CD4-positive, alpha-beta T cell (primary cell): ENCODE measurements at regions not wholly inside any gene's neighbourhood (a gene's known extent, or its start where the extent isn't known, plus 50 kb on each side); places are given as distances from the start of the nearest gene placed in this dataset.
"Not testable (repeated sequence)": the region's sequence is repeated elsewhere in the genome, so short reads cannot be mapped to it uniquely, and the experiment has no call there.

Experiments
- ATAC-seq: fragments of 200-7000 bp; cut with Tn5 transposase; one replicate; pipeline ENCODE4 v1.10.0; 2022; ENCODE audit warnings: mild to moderate bottlenecking; ENCODE audit not compliant: poor library complexity
- CTCF ChIA-PET: fragments of 350-600 bp; sonication (Branson Sonifier 250); formaldehyde crosslinking; loops from one replicate; lab custom pipeline; 2021; ENCODE audit warnings: antibody characterized with exemption, inconsistent platforms; lab: Charles Lee
- POLR2A ChIA-PET: fragments of 350-600 bp; sonication (Branson Sonifier 250); formaldehyde crosslinking; loops from one replicate; lab custom pipeline; 2021; ENCODE audit warnings: antibody characterized with exemption, inconsistent platforms; lab: Charles Lee
- DNase-seq, 14 experiments: peaks; one replicate each; pipeline ENCODE4 v3.0.0-alpha.2; 2013 to 2020; ENCODE audit warnings: mixed read lengths in 2 of 14
- H3K27ac ChIP-seq, 2 donors: one replicate each; pipeline versions ENCODE4 v1.5.1 to v1.7.0; 2013; ENCODE audit warnings: low read length in 2 of 2, low read depth in 1 of 2, mild to moderate bottlenecking in 1 of 2
- H3K27me3 ChIP-seq, 2 experiments: 1 replicate in 1 of 2; 2 replicates in 1 of 2; pipeline versions ENCODE4 v1.6.1 to v1.7.0; 2013; ENCODE audit warnings: low read length in 2 of 2, control low read depth in 1 of 2, mild to moderate bottlenecking in 1 of 2, moderate library complexity in 1 of 2; ENCODE audit not compliant: insufficient read depth in 2 of 2, control insufficient read depth in 1 of 2
- H3K36me3 ChIP-seq: one replicate; pipeline ENCODE4 v1.6.1; 2013; ENCODE audit warnings: low read length, control low read depth; ENCODE audit not compliant: insufficient read depth
- H3K4me1 ChIP-seq: one replicate; pipeline ENCODE4 v1.6.1; 2013; ENCODE audit warnings: low read length, control low read depth; ENCODE audit not compliant: insufficient read depth
- H3K4me3 ChIP-seq: one replicate; pipeline ENCODE4 v1.5.1; 2013; ENCODE audit warnings: mild to moderate bottlenecking, low read length, moderate library complexity
- H3K9me3 ChIP-seq, 2 experiments: 1 replicate in 1 of 2; 2 replicates in 1 of 2; pipeline versions ENCODE4 v1.6.1 to v1.7.0; 2013; ENCODE audit warnings: low read length in 2 of 2, mild to moderate bottlenecking in 2 of 2, control low read depth in 1 of 2, moderate library complexity in 1 of 2; ENCODE audit not compliant: control insufficient read depth in 1 of 2, insufficient read depth in 1 of 2
- H3K27ac Mint-ChIP-seq: one replicate; pipeline ENCODE4 v1.8.0; 2020; ENCODE audit warnings: mixed read lengths
- H3K27me3 Mint-ChIP-seq: one replicate; pipeline ENCODE4 v1.8.0; 2021; ENCODE audit warnings: mixed read lengths
- H3K36me3 Mint-ChIP-seq: one replicate; pipeline ENCODE4 v1.8.0; 2021; ENCODE audit warnings: low read depth, mixed read lengths
- H3K4me1 Mint-ChIP-seq: one replicate; pipeline ENCODE4 v1.8.0; 2021; ENCODE audit warnings: low read depth, mixed read lengths
- H3K4me3 Mint-ChIP-seq: one replicate; pipeline ENCODE4 v1.8.0; 2020; ENCODE audit warnings: mild to moderate bottlenecking, mixed read lengths
- H3K9me3 Mint-ChIP-seq: one replicate; pipeline ENCODE4 v1.8.0; 2020; ENCODE audit warnings: mixed read lengths
- intact Hi-C, 2 experiments: fragments of 100-400 bp; cut with DNase I in 1 of 2; cut with micrococcal nuclease in 1 of 2; formaldehyde crosslinking; loops; one replicate each; pipeline versions ENCODE4 v1.15.1 to v1.9.0; 2023 to 2025; cut with DNase I, micrococcal nuclease
- TF ChIP-seq, protein P1 (sequence below): fragments of 200-600 bp; IDR thresholded peaks from one replicate; pipeline ENCODE4 v1.8.0; 2022; ENCODE audit warnings: antibody characterized with exemption, mild to moderate bottlenecking

- ATAC-seq (no peak), DNase-seq (no peak)
- Histone ChIP-seq H3K4me1 (no peaks in the 10 kb centered on the region), H3K36me3 (no peaks in the 10 kb centered on the region), H3K9me3 (peaks cover 0 to 4% of the 10 kb centered on the region in 2 experiments), H3K27ac (no peak overlapping the region), H3K27me3 (no peaks in the 10 kb centered on the region), H3K4me3 (no peak overlapping the region)
- H3K9me3 Mint-ChIP-seq, result no peaks in the 10 kb centered on the region
- H3K4me1 Mint-ChIP-seq, result no peaks in the 10 kb centered on the region
- TF ChIP-seq, protein P1, sequence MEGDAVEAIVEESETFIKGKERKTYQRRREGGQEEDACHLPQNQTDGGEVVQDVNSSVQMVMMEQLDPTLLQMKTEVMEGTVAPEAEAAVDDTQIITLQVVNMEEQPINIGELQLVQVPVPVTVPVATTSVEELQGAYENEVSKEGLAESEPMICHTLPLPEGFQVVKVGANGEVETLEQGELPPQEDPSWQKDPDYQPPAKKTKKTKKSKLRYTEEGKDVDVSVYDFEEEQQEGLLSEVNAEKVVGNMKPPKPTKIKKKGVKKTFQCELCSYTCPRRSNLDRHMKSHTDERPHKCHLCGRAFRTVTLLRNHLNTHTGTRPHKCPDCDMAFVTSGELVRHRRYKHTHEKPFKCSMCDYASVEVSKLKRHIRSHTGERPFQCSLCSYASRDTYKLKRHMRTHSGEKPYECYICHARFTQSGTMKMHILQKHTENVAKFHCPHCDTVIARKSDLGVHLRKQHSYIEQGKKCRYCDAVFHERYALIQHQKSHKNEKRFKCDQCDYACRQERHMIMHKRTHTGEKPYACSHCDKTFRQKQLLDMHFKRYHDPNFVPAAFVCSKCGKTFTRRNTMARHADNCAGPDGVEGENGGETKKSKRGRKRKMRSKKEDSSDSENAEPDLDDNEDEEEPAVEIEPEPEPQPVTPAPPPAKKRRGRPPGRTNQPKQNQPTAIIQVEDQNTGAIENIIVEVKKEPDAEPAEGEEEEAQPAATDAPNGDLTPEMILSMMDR, result no peak
- CTCF ChIA-PET, result no interaction called here
- H3K36me3 Mint-ChIP-seq, result no peaks in the 10 kb centered on the region
- POLR2A ChIA-PET, result no interaction called here
- no peak overlapping the region for H3K4me3 Mint-ChIP-seq
- H3K27ac Mint-ChIP-seq, result no peak overlapping the region
- intact Hi-C loops, result no loop called here
- H3K27me3 Mint-ChIP-seq, result no peaks in the 10 kb centered on the region
These were observed 145.8 kb upstream of the TMPRSS15 start for GRCh38 chr21:18549214-18549905.

DNA sequence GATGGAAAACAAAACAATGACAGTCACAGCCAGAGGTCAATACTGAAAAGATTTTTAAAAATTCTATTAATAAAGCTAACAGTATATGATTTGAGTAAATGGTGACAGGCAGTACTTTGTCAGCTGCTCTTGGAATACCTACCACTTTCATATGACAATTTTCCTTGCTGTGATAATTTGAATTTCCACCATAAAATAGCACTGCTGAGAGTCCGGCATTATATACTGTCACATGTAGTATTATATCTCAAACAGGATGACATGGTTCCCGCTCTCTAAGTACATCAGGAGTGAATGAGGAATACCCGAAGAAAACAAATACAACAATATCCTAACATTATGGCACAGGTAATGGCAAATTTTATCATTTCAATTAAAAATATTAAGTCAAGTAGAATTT lies 146.8 kb upstream of the TMPRSS15 start:
- ATAC-seq (no peak), DNase-seq (no peak)
- no peaks in the 10 kb centered on the region for H3K4me1 Mint-ChIP-seq
- no peaks in the 10 kb centered on the region for H3K4me1 ChIP-seq
- intact Hi-C loops, result no loop called here
- ChIA-PET POLR2A (no interaction called here), CTCF (no interaction called here)
- no peak overlapping the region for H3K27ac ChIP-seq
- H3K36me3 Mint-ChIP-seq, result no peaks in the 10 kb centered on the region
- H3K27ac Mint-ChIP-seq, result no peak overlapping the region
- no peak overlapping the region for H3K4me3 Mint-ChIP-seq
- no peaks in the 10 kb centered on the region for H3K27me3 Mint-ChIP-seq
- H3K4me3 ChIP-seq, result no peak overlapping the region
- no peaks in the 10 kb centered on the region for H3K36me3 ChIP-seq
- peaks cover 0 to 4% of the 10 kb centered on the region in 2 experiments for H3K9me3 ChIP-seq
- TF ChIP-seq, protein P1, result no peak
- no peaks in the 10 kb centered on the region for H3K9me3 Mint-ChIP-seq
- no peaks in the 10 kb centered on the region for H3K27me3 ChIP-seq

DNA sequence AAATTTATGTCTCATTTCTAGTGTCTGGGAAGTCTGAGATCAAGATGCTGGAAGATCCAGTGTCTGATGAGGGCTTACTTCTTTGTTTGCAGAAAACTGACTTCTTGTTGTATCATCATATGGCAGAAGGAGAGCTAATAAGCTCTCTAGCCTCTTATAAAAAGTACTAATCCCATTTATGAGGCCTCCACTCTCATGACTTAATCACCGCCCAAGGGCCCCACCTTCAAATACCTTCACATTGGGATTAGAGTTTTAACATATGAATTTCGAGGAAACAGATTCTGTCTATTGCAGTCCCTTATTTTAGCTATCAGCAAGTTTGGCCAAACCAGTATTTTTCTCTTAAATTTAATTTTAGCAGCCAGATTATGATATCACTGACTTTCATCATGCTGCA lies 150.2 kb upstream of the TMPRSS15 start:
- H3K36me3 Mint-ChIP-seq, result no peaks in the 10 kb centered on the region
- H3K9me3 ChIP-seq, result peaks cover 0 to 4% of the 10 kb centered on the region in 2 experiments
- no peak overlapping the region for H3K27ac ChIP-seq
- ChIA-PET CTCF (no interaction called here), POLR2A (no interaction called here)
- no peak for ATAC-seq
- H3K9me3 Mint-ChIP-seq, result no peaks in the 10 kb centered on the region
- TF ChIP-seq, protein P1, result no peak
- H3K27me3 ChIP-seq, result no peaks in the 10 kb centered on the region
- DNase-seq, result no peak
- intact Hi-C loops, result no loop called here
- H3K36me3 ChIP-seq, result no peaks in the 10 kb centered on the region
- no peaks in the 10 kb centered on the region for H3K4me1 ChIP-seq
- no peaks in the 10 kb centered on the region for H3K27me3 Mint-ChIP-seq
- no peak overlapping the region for H3K27ac Mint-ChIP-seq
- no peaks in the 10 kb centered on the region for H3K4me1 Mint-ChIP-seq
- no peak overlapping the region for H3K4me3 Mint-ChIP-seq
- H3K4me3 ChIP-seq, result no peak overlapping the region

- POLR2A ChIA-PET, result not testable (repeated sequence)
These were observed 164.2 kb upstream of the TMPRSS15 start for GRCh38 chr21:18567770-18568169.

More at GRCh38 chr21:18567770-18568169, 164.2 kb upstream of the TMPRSS15 start:
- H3K27me3 ChIP-seq, H3K27ac ChIP-seq, DNase-seq, H3K4me3 ChIP-seq, H3K9me3 ChIP-seq, ATAC-seq, H3K4me1 ChIP-seq, H3K9me3 Mint-ChIP-seq, H3K4me1 Mint-ChIP-seq, H3K36me3 ChIP-seq, CTCF ChIA-PET, H3K27ac Mint-ChIP-seq, H3K4me3 Mint-ChIP-seq, intact Hi-C loops, H3K36me3 Mint-ChIP-seq, H3K27me3 Mint-ChIP-seq: not testable (repeated sequence)
